OCI-LY3 (cell line): ENCODE measurements at regions not wholly inside any gene's neighbourhood (a gene's known extent, or its start where the extent isn't known, plus 50 kb on each side); places are given as distances from the start of the nearest gene placed in this dataset.

Source experiments
- CTCF ChIP-seq: fragments of 200-600, 300-600 bp; sonication (generic); IDR thresholded peaks from 2 replicates; pipeline ENCODE4 v1.5.1; 2014; ENCODE audit warnings: antibody characterized with exemption, low read length, low read depth
- EZH2phosphoT487 ChIP-seq: fragments of 200-600 bp; shearing (Covaris generic); IDR thresholded peaks from 2 replicates; pipeline ENCODE4 v1.6.1; 2018; ENCODE audit warnings: antibody characterized with exemption, mixed run types, low read depth

GRCh38 chr3:160069986-160070385, 81.4 kb downstream of the IL12A start:
- TF ChIP-seq CTCF: no peak
- no peak for TF ChIP-seq EZH2phosphoT487
